Fibroblast of lung (primary cell): ENCODE measurements at regions not wholly inside any gene's neighbourhood (a gene's known extent, or its start where the extent isn't known, plus 50 kb on each side); places are given as distances from the start of the nearest gene placed in this dataset.

Experiments
- DNase-seq, 2 donors: peaks; one replicate each; pipeline versions ENCODE4 v3.0.0 to v3.0.0-alpha.2; 2010; ENCODE audit warnings: low read depth in 2 of 2
- H2AFZ ChIP-seq: 2 replicates; pipeline ENCODE4 v1.5.1; 2012; ENCODE audit warnings: low read length, control low read depth, inconsistent platforms
- H3K27ac ChIP-seq: 2 replicates; pipeline ENCODE4 v1.5.1; 2011; ENCODE audit warnings: low read length, control low read depth; ENCODE audit not compliant: insufficient read depth
- H3K27me3 ChIP-seq: 2 replicates; pipeline ENCODE4 v1.5.1; 2011; ENCODE audit warnings: mild to moderate bottlenecking, low read length; ENCODE audit not compliant: control insufficient read depth, insufficient read depth
- H3K36me3 ChIP-seq: 2 replicates; pipeline ENCODE4 v1.5.1; 2011; ENCODE audit warnings: low read length; ENCODE audit not compliant: control insufficient read depth, insufficient read depth
- H3K4me1 ChIP-seq: 2 replicates; pipeline ENCODE4 v1.5.1; 2011; ENCODE audit warnings: low read length; ENCODE audit not compliant: control insufficient read depth, insufficient read depth; ENCODE audit errors: extremely low read depth
- H3K4me2 ChIP-seq: 2 replicates; pipeline ENCODE4 v1.5.1; 2011; ENCODE audit warnings: low read length, control low read depth; ENCODE audit not compliant: insufficient read depth; ENCODE audit errors: extremely low read depth
- H3K4me3 ChIP-seq, 4 experiments: fragments of 200-600 bp in 1 of 4; sonication (generic) in 1 of 4; replicated peaks in 1 of 4; 2 replicates each; pipeline ENCODE4 v1.5.1; 2011 to 2016; ENCODE audit warnings: low read length in 4 of 4, low read depth in 3 of 4, mild to moderate bottlenecking in 3 of 4, control low read depth in 2 of 4, inconsistent platforms in 1 of 4, mixed read lengths in 1 of 4; ENCODE audit not compliant: insufficient read depth in 1 of 4; ENCODE audit errors: control extremely low read depth in 1 of 4
- H3K79me2 ChIP-seq: 2 replicates; pipeline ENCODE4 v1.5.1; 2012; ENCODE audit warnings: mild to moderate bottlenecking, low read length, inconsistent platforms; ENCODE audit not compliant: control insufficient read depth, insufficient read depth
- H3K9ac ChIP-seq: 2 replicates; pipeline ENCODE4 v1.5.1; 2011; ENCODE audit warnings: mild to moderate bottlenecking, low read length, control low read depth; ENCODE audit not compliant: insufficient read depth
- H3K9me3 ChIP-seq: 2 replicates; pipeline ENCODE4 v1.5.1; 2012; ENCODE audit warnings: low read depth, low read length; ENCODE audit not compliant: control insufficient read depth, insufficient read depth
- H4K20me1 ChIP-seq: 2 replicates; pipeline ENCODE4 v1.5.1; 2011; ENCODE audit warnings: low read length; ENCODE audit not compliant: control insufficient read depth, insufficient read depth; ENCODE audit errors: extremely low read depth
- EZH2 ChIP-seq: IDR thresholded peaks from 2 replicates; pipeline ENCODE4 v1.5.1; 2012; ENCODE audit warnings: low read length, control low read depth, mild to moderate bottlenecking; ENCODE audit errors: missing control alignments
- TF ChIP-seq, protein P1 (sequence below), 2 donors: IDR thresholded peaks in 1 of 2; conservative IDR thresholded peaks in 1 of 2; 1 replicate in 1 of 2; 2 replicates in 1 of 2; pipeline ENCODE4 v1.5.1; 2011 to 2012; ENCODE audit warnings: low read length in 2 of 2, control low read depth in 1 of 2, inconsistent platforms in 1 of 2, low read depth in 1 of 2, mild to moderate bottlenecking in 1 of 2

DNA sequence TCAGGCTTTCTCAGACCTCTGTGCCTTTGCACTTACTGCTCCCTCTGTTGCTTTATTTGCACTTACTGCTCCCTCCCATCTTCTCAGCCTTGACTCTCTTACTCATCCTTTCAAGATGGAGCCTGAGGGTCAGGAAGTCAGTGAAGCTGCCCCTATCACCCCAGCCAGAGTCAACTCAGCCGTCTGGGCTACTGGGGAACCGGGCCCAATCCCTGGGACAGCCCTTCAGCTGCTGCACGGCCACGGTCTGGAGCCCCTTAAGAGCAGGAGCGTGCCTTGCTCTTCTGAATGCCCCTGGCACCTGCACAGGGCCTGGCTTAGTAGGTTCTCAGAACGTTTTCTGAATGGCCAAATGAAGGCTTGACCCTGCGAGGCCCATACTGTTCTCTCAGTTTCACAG is 244.4 kb downstream of the FOXD2 start:
- Histone ChIP-seq H3K9ac (no peak overlapping the region), H2AFZ (no peak overlapping the region), H3K9me3 (no peaks in the 10 kb centered on the region), H3K79me2 (no peaks in the 10 kb centered on the region), H4K20me1 (no peaks in the 10 kb centered on the region), H3K36me3 (no peaks in the 10 kb centered on the region), H3K4me2 (no peak overlapping the region), H3K27ac (no peak overlapping the region), H3K4me1 (no peaks in the 10 kb centered on the region), H3K27me3 (no peaks in the 10 kb centered on the region), H3K4me3 (no peak overlapping the region)
- TF ChIP-seq EZH2, result no peak
- TF ChIP-seq, protein P1, sequence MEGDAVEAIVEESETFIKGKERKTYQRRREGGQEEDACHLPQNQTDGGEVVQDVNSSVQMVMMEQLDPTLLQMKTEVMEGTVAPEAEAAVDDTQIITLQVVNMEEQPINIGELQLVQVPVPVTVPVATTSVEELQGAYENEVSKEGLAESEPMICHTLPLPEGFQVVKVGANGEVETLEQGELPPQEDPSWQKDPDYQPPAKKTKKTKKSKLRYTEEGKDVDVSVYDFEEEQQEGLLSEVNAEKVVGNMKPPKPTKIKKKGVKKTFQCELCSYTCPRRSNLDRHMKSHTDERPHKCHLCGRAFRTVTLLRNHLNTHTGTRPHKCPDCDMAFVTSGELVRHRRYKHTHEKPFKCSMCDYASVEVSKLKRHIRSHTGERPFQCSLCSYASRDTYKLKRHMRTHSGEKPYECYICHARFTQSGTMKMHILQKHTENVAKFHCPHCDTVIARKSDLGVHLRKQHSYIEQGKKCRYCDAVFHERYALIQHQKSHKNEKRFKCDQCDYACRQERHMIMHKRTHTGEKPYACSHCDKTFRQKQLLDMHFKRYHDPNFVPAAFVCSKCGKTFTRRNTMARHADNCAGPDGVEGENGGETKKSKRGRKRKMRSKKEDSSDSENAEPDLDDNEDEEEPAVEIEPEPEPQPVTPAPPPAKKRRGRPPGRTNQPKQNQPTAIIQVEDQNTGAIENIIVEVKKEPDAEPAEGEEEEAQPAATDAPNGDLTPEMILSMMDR (conservative IDR thresholded peaks at IDR 0.05 in 1 of 2, IDR thresholded peaks at IDR 0.05 in 1 of 2; ENCODE audit: low read depth in 1 of 2, low read length in 2 of 2), result no peak
- DNase-seq, result no peak

DNA sequence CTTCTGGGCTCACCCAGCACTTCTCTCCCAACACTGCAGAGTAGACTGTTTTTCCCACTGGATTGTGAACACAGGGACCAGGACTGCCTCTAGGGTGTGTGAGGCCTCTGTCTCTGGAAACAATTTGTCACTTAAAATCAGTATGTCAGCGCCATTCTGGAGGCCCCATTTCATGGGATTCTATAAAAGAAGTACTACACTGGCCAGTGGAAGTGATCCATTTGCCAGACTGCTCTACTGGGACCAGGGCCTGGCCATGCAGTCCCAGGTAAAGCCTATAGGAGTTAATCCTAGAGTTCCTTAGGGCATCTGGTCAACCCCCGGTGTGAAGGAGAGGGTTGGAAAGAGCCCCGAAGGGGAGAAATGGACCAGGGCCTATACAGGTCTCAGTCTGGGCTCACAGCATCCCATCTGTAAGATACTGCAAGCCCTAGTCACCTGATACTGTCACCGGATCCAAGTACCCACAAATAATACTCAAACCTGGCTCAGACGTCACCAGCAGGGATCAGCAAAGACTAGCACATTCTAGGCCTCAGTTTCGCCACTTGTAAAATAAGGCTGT is 245.0 kb downstream of the FOXD2 start:
- no peak for DNase-seq
- Histone ChIP-seq H3K36me3 (no peaks in the 10 kb centered on the region), H3K27me3 (no peaks in the 10 kb centered on the region)

DNA sequence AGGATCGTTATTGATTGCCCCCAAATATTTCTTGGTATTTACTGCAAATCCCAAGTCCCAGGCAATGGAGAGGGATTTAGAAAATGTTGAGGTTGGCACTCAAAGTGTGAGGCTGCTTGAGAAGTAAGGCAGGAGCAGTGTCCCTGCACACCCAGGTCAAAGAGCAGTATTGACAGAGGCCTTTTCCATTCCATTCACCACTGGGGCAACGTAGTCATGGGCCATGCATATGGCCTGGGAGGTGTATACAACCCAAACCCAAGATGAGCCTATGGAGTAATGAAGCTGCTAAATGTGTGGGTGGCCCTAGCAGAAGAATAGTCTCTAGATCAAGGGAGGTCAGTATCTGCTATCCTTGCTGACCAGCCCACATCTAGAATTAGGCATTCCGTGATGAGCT is 245.6 kb downstream of the FOXD2 start:
- H3K4me3 ChIP-seq, result no peak overlapping the region
- TF ChIP-seq, protein P1 (conservative IDR thresholded peaks at IDR 0.05 in 1 of 2, IDR thresholded peaks at IDR 0.05 in 1 of 2; ENCODE audit: low read depth in 1 of 2, low read length in 2 of 2), result no peak
- no peak for TF ChIP-seq EZH2
- no peaks in the 10 kb centered on the region for H3K4me1 ChIP-seq
- H3K27me3 ChIP-seq, result no peaks in the 10 kb centered on the region
- DNase-seq, result no peak
- no peak overlapping the region for H3K4me2 ChIP-seq
- no peak overlapping the region for H3K27ac ChIP-seq
- no peaks in the 10 kb centered on the region for H3K79me2 ChIP-seq
- H3K9ac ChIP-seq, result no peak overlapping the region
- no peaks in the 10 kb centered on the region for H3K36me3 ChIP-seq
- H3K9me3 ChIP-seq, result no peaks in the 10 kb centered on the region
- no peaks in the 10 kb centered on the region for H4K20me1 ChIP-seq
- no peak overlapping the region for H2AFZ ChIP-seq

More for the DNA sequence above, 245.0 kb downstream of the FOXD2 start:
- H3K9me3 ChIP-seq, result no peaks in the 10 kb centered on the region
- no peak overlapping the region for H3K4me3 ChIP-seq
- no peak overlapping the region for H2AFZ ChIP-seq
- H3K4me1 ChIP-seq, result no peaks in the 10 kb centered on the region
- no peaks in the 10 kb centered on the region for H4K20me1 ChIP-seq
- no peak overlapping the region for H3K4me2 ChIP-seq
- no peak overlapping the region for H3K9ac ChIP-seq
- no peak for TF ChIP-seq EZH2
- TF ChIP-seq, protein P1 (conservative IDR thresholded peaks at IDR 0.05 in 1 of 2, IDR thresholded peaks at IDR 0.05 in 1 of 2; ENCODE audit: low read depth in 1 of 2, low read length in 2 of 2), result no peak
- H3K79me2 ChIP-seq, result no peaks in the 10 kb centered on the region
- H3K27ac ChIP-seq, result no peak overlapping the region
